ENCODE measurements at regions not wholly inside any gene's neighbourhood (a gene's known extent, or its start where the extent isn't known, plus 50 kb on each side); places are given as distances from the start of the nearest gene placed in this dataset.

- no peak for FAIRE-seq
These were observed 79.3 kb downstream of the SDC1 start for GRCh38 chr2:20145497-20146193.

GRCh38 chr2:20144861-20145260, 80.1 kb downstream of the SDC1 start:
- FAIRE-seq (no peak), DNase-seq (ENCODE audit: insufficient read length, low spot score) (no peak)
- TF ChIP-seq CTCF (IDR thresholded peaks at IDR 0.05; ENCODE audit: insufficient read depth, missing control alignments) = no peak

More at GRCh38 chr2:20145497-20146193, 79.3 kb downstream of the SDC1 start:
- no peak for DNase-seq (ENCODE audit: insufficient read length, low spot score)
- TF ChIP-seq CTCF (IDR thresholded peaks at IDR 0.05; ENCODE audit: insufficient read depth, missing control alignments) = no peak

GRCh38 chr2:20144196-20144595, 80.7 kb downstream of the SDC1 start:
- FAIRE-seq (no peak), DNase-seq (ENCODE audit: insufficient read length, low spot score) (no peak)
- no peak for TF ChIP-seq CTCF (IDR thresholded peaks at IDR 0.05; ENCODE audit: insufficient read depth, missing control alignments)

GRCh38 chr2:20143263-20143662, 81.7 kb downstream of the SDC1 start:
- DNase-seq (ENCODE audit: insufficient read length, low spot score) (no peak), FAIRE-seq (no peak)
- no peak for TF ChIP-seq CTCF (IDR thresholded peaks at IDR 0.05; ENCODE audit: insufficient read depth, missing control alignments)

GRCh38 chr2:20141806-20142205, 83.1 kb downstream of the SDC1 start:
- TF ChIP-seq CTCF (IDR thresholded peaks at IDR 0.05; ENCODE audit: insufficient read depth, missing control alignments) = no peak
- DNase-seq (ENCODE audit: insufficient read length, low spot score) (no peak), FAIRE-seq (no peak)

DNA sequence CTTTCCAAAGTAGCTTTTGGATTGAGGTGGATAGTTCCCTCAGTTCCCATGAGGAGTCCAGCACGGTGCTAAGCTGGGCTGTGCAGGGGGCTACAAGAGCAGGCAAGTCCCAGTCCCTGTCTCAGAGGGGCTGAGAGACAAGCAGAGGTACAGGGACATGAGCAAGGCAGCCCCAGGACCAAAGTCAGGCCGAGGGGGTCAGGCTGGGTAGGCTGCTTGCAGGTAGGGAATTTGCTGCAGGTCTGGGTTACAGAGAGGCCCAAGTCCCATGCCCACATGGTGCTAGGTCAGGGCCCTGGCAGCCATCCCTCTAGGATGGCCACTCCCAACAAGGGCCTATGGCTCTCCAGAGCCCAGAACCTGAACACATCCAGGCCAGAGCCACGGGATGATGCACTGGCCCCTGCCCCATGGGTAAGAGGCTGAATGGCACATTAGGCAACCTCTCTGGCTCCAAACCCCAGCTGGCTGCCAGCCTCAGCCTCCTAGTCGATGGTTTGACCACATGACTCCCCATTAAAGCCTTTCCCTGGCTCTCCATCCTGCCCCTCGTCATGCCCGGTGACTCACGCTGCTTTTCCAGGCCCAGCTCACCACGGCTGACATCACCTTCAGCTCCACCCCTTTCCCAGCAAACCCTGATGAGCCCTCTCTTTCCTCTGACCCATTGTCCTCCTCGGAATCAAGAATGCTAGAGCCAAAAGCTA, 83.7 kb downstream of the SDC1 start:
- DNase-seq (ENCODE audit: insufficient read length, low spot score) (no peak), FAIRE-seq (no peak)
- no peak for TF ChIP-seq CTCF (IDR thresholded peaks at IDR 0.05; ENCODE audit: insufficient read depth, missing control alignments)

Measured in D721Med (cell line).